SK-N-SH (cell line): ENCODE measurements at regions not wholly inside any gene's neighbourhood (a gene's known extent, or its start where the extent isn't known, plus 50 kb on each side); places are given as distances from the start of the nearest gene placed in this dataset.

ENCODE experiments used
- CTCF ChIA-PET: fragments of 300-600, 350-600 bp; formaldehyde crosslinking; extraction: SDS; loops from one replicate; lab custom pipeline; 2021; lab: Yijun Ruan, JAX
- POLR2A ChIA-PET: fragments of 350-600 bp; sonication (Branson Sonifier 250); formaldehyde crosslinking; extraction: SDS; loops from one replicate; lab custom pipeline; 2020; ENCODE audit warnings: antibody characterized with exemption, inconsistent platforms; lab: Yijun Ruan, JAX
- DNase-seq: peaks from one replicate; pipeline ENCODE4 v3.0.0; 2012
- H2AFZ ChIP-seq: fragments of 200-600 bp; sonication (generic); 2 replicates; pipeline ENCODE4 v1.8.1; 2016; ENCODE audit warnings: antibody characterized with exemption, mild to moderate bottlenecking, low read depth
- H3F3A ChIP-seq: fragments of 200-600 bp; sonication (generic); replicated peaks from 2 replicates; pipeline ENCODE3; 2016; ENCODE audit warnings: antibody characterized with exemption, mild to moderate bottlenecking; ENCODE audit not compliant: insufficient read depth
- H3K27ac ChIP-seq, 2 experiments: fragments of 200-500 bp in 1 of 2; fragments of 200-600 bp in 1 of 2; sonication (Bioruptor generic) in 1 of 2; sonication (generic), shearing (Covaris generic) in 1 of 2; 2 replicates each; pipeline versions ENCODE4 v1.5.1 to v1.6.1; 2014 to 2016; ENCODE audit warnings: low read depth in 2 of 2, inconsistent platforms in 1 of 2, low read length in 1 of 2, mild to moderate bottlenecking in 1 of 2, mixed read lengths in 1 of 2
- H3K27me3 ChIP-seq: fragments of 200-600 bp; sonication (generic), shearing (Covaris generic); 2 replicates; pipeline ENCODE4 v1.6.1; 2016; ENCODE audit warnings: mixed run types; ENCODE audit not compliant: insufficient read depth
- H3K36me3 ChIP-seq, 2 experiments: fragments of 200-500 bp in 1 of 2; fragments of 200-600 bp in 1 of 2; sonication (Bioruptor generic) in 1 of 2; sonication (generic) in 1 of 2; replicated peaks in 1 of 2; 2 replicates each; pipeline versions ENCODE3 to v1.5.1; 2014 to 2016; ENCODE audit warnings: low read length in 1 of 2, mild to moderate bottlenecking in 1 of 2; ENCODE audit not compliant: insufficient read depth in 2 of 2, control insufficient read depth in 1 of 2
- H3K4me1 ChIP-seq, 2 experiments: fragments of 200-500 bp in 1 of 2; fragments of 200-600 bp in 1 of 2; sonication (Bioruptor generic) in 1 of 2; sonication (generic), shearing (Covaris generic) in 1 of 2; 2 replicates each; pipeline versions ENCODE4 v1.5.1 to v1.6.1; 2014 to 2016; ENCODE audit warnings: low read depth in 1 of 2, low read length in 1 of 2, mixed run types in 1 of 2; ENCODE audit not compliant: insufficient read depth in 2 of 2, control insufficient read depth in 1 of 2
- H3K4me2 ChIP-seq: fragments of 200-600 bp; sonication (generic), shearing (Covaris generic); 2 replicates; pipeline ENCODE4 v1.6.1; 2017; ENCODE audit warnings: mixed run types
- H3K4me3 ChIP-seq, 2 experiments: fragments of 200-500 bp in 1 of 2; fragments of 200-600 bp in 1 of 2; sonication (Bioruptor generic) in 1 of 2; sonication (generic), shearing (Covaris generic) in 1 of 2; 2 replicates each; pipeline versions ENCODE4 v1.5.1 to v1.8.1; 2014 to 2016; ENCODE audit warnings: low read depth in 2 of 2, inconsistent platforms in 1 of 2, low read length in 1 of 2, mild to moderate bottlenecking in 1 of 2, mixed read lengths in 1 of 2, moderate library complexity in 1 of 2
- H3K79me2 ChIP-seq: fragments of 200-600 bp; sonication (generic); 2 replicates; pipeline ENCODE4 v1.8.1; 2017; ENCODE audit warnings: mild to moderate bottlenecking; ENCODE audit not compliant: insufficient read depth
- H3K9ac ChIP-seq: fragments of 200-600 bp; sonication (generic); 2 replicates; pipeline ENCODE4 v1.6.1; 2017; ENCODE audit warnings: mixed run types
- H3K9me2 ChIP-seq: fragments of 200-600 bp; sonication (generic); 2 replicates; pipeline ENCODE4 v1.6.1; 2017; ENCODE audit warnings: mixed run types
- H3K9me3 ChIP-seq: fragments of 200-600 bp; sonication (generic); 2 replicates; pipeline ENCODE4 v1.6.1; 2017; ENCODE audit warnings: mixed run types, mild to moderate bottlenecking, moderate library complexity
- H4K20me1 ChIP-seq: fragments of 200-600 bp; sonication (generic); 2 replicates; pipeline ENCODE4 v1.6.1; 2017; ENCODE audit warnings: mild to moderate bottlenecking, mixed run types; ENCODE audit not compliant: insufficient read depth
- EZH2phosphoT487 ChIP-seq: fragments of 200-600 bp; sonication (generic); IDR thresholded peaks from 2 replicates; pipeline ENCODE4 v1.6.1; 2017; ENCODE audit warnings: low read depth, mixed run types, mild to moderate bottlenecking, antibody characterized with exemption, moderate library complexity, borderline replicate concordance
- FOSL2 ChIP-seq: IDR thresholded peaks from 2 replicates; pipeline ENCODE4 v1.4.0; 2012; ENCODE audit warnings: low read depth, mild to moderate bottlenecking, moderate library complexity, borderline replicate concordance
- FOXJ3 ChIP-seq: sonication (generic); formaldehyde crosslinking; IDR thresholded peaks from 2 replicates; pipeline ENCODE4 v1.5.1; 2020; ENCODE audit warnings: mild to moderate bottlenecking, missing genetic modification reagents
- GABPA ChIP-seq: IDR thresholded peaks from 2 replicates; pipeline ENCODE4 v1.4.0; 2012; ENCODE audit warnings: low read depth, mild to moderate bottlenecking
- IRF3 ChIP-seq: fragments of 150-350 bp; IDR thresholded peaks from 2 replicates; pipeline ENCODE4 v1.6.1; 2016; ENCODE audit warnings: mild to moderate bottlenecking, low read depth, low read length
- PBX3 ChIP-seq: IDR thresholded peaks from 2 replicates; pipeline ENCODE4; 2012
- RAD21 ChIP-seq: IDR thresholded peaks from 2 replicates; pipeline ENCODE4 v1.6.1; 2012; ENCODE audit warnings: mild to moderate bottlenecking, low read length
- SIN3A ChIP-seq: IDR thresholded peaks from 2 replicates; pipeline ENCODE4 v1.6.1; 2012; ENCODE audit warnings: low read depth, mild to moderate bottlenecking, low read length, moderate library complexity, borderline replicate concordance
- TCF12 ChIP-seq: IDR thresholded peaks from 2 replicates; pipeline ENCODE4 v1.4.0; 2012
- TEAD4 ChIP-seq: IDR thresholded peaks from 2 replicates; pipeline ENCODE4 v1.4.0; 2012; ENCODE audit warnings: mild to moderate bottlenecking, borderline replicate concordance; ENCODE audit not compliant: insufficient read depth
- USF1 ChIP-seq: IDR thresholded peaks from 2 replicates; pipeline ENCODE4 v1.4.0; 2012; ENCODE audit warnings: low read depth, borderline replicate concordance
- USF2 ChIP-seq: fragments of 150-350 bp; IDR thresholded peaks from 2 replicates; pipeline ENCODE4 v1.6.1; 2017; ENCODE audit warnings: antibody characterized with exemption, low read length, low read depth, borderline replicate concordance
- YY1 ChIP-seq: IDR thresholded peaks from 2 replicates; pipeline ENCODE4 v1.4.0; 2012; ENCODE audit warnings: low read depth, mild to moderate bottlenecking
- WGBS: methylation state at CpG from one replicate; pipeline ENCODE4 v1.1.6; 2017; ENCODE audit warnings: low lambda C conversion rate; 5-methylcytosine and 5-hydroxymethylcytosine counted together

GRCh38 chr2:82256983-82257632 lies 1952.6 kb upstream of the LRRTM1 start:
- Histone ChIP-seq H3F3A (no peaks in the 10 kb centered on the region), H3K79me2 (no peaks in the 10 kb centered on the region), H2AFZ (no peak overlapping the region), H3K9me2 (no peaks in the 10 kb centered on the region), H3K4me1 (no peaks in the 10 kb centered on the region), H3K4me3 (no peak overlapping the region), H3K27me3 (no peaks in the 10 kb centered on the region), H3K9me3 (no peaks in the 10 kb centered on the region), H4K20me1 (no peaks in the 10 kb centered on the region), H3K36me3 (no peaks in the 10 kb centered on the region), H3K4me2 (no peak overlapping the region), H3K9ac (no peak overlapping the region), H3K27ac (no peak overlapping the region)
- WGBS = 12% methylated on average over 6 of the region's 11 CpGs
- POLR2A ChIA-PET = no interaction called here
- CTCF ChIA-PET = no interaction called here
- TF ChIP-seq GABPA (no peak), PBX3 (no peak), TEAD4 (no peak), EZH2phosphoT487 (no peak), FOXJ3 (CRISPR knock-in tag) (no peak), YY1 (no peak), USF1 (no peak), FOSL2 (no peak), SIN3A (no peak), IRF3 (no peak)
- DNase-seq = no peak

GRCh38 chr2:82256288-82256687 lies 1951.7 kb upstream of the LRRTM1 start:
- no peak for TF ChIP-seq USF2
- no peak for TF ChIP-seq RAD21
- no peak for TF ChIP-seq TCF12
- Histone ChIP-seq H3K4me3 (no peak overlapping the region), H2AFZ (no peak overlapping the region), H3K79me2 (no peaks in the 10 kb centered on the region), H3K9me3 (no peaks in the 10 kb centered on the region), H3K9ac (no peak overlapping the region), H3K36me3 (no peaks in the 10 kb centered on the region), H3K27me3 (no peaks in the 10 kb centered on the region), H3K27ac (no peak overlapping the region), H4K20me1 (no peaks in the 10 kb centered on the region), H3F3A (no peaks in the 10 kb centered on the region), H3K4me2 (no peak overlapping the region), H3K4me1 (no peaks in the 10 kb centered on the region), H3K9me2 (no peaks in the 10 kb centered on the region)
- DNase-seq = no peak
- POLR2A ChIA-PET = no interaction called here
- CTCF ChIA-PET = no interaction called here
- 3% methylated on average over 3 of the region's 3 CpGs for WGBS
